Vagina (tissue), 2 donors: ENCODE measurements at regions not wholly inside any gene's neighbourhood (a gene's known extent, or its start where the extent isn't known, plus 50 kb on each side); places are given as distances from the start of the nearest gene placed in this dataset.

ENCODE experiments used
- CTCF ChIP-seq, 3 experiments: fragments of 450-650 bp in 2 of 3; fragments of 200-600 bp in 1 of 3; sonication (generic) in 1 of 3; IDR thresholded peaks; one replicate each; pipeline ENCODE4 v1.5.1; 2017 to 2019; ENCODE audit warnings: antibody characterized with exemption in 3 of 3, mild to moderate bottlenecking in 2 of 3, moderate library complexity in 2 of 3
- POLR2A ChIP-seq, 2 donors: fragments of 450-650 bp; IDR thresholded peaks; one replicate each; pipeline ENCODE4 v1.6.1; 2017; ENCODE audit warnings: antibody characterized with exemption in 2 of 2, mild to moderate bottlenecking in 2 of 2, moderate library complexity in 2 of 2

- no peak for TF ChIP-seq CTCF (IDR thresholded peaks at IDR 0.05)
- no peak for TF ChIP-seq POLR2A (IDR thresholded peaks at IDR 0.05)
Observed at GRCh38 chr16:9357829-9358228, 266.4 kb downstream of the HAPSTR1 start.
